Osteoblast (primary cell): ENCODE measurements at regions not wholly inside any gene's neighbourhood (a gene's known extent, or its start where the extent isn't known, plus 50 kb on each side); places are given as distances from the start of the nearest gene placed in this dataset.

Experiments used
- DNase-seq: peaks from one replicate; pipeline ENCODE4 v3.0.0; 2011; ENCODE audit warnings: low spot score, mixed read lengths; ENCODE audit not compliant: insufficient read length; ENCODE audit errors: missing footprints
- H2AFZ ChIP-seq: 2 replicates; pipeline ENCODE4 v1.6.0; 2011; ENCODE audit warnings: mild to moderate bottlenecking, low read length
- H3K27ac ChIP-seq: 2 replicates; pipeline ENCODE4 v1.5.1; 2011; ENCODE audit warnings: mild to moderate bottlenecking, low read depth, low read length, moderate library complexity
- H3K27me3 ChIP-seq: 2 replicates; pipeline ENCODE4 v1.6.0; 2012; ENCODE audit warnings: mild to moderate bottlenecking, control low read depth, inconsistent platforms, low read length, moderate library complexity; ENCODE audit not compliant: insufficient read depth
- H3K36me3 ChIP-seq: 2 replicates; pipeline ENCODE4 v1.5.1; 2011; ENCODE audit warnings: mild to moderate bottlenecking, low read length, control low read depth, moderate library complexity; ENCODE audit not compliant: insufficient read depth
- H3K4me1 ChIP-seq: 2 replicates; pipeline ENCODE4 v1.5.1; 2011; ENCODE audit warnings: mild to moderate bottlenecking, low read length, control low read depth, moderate library complexity; ENCODE audit not compliant: insufficient read depth
- H3K4me2 ChIP-seq: 2 replicates; pipeline ENCODE4 v1.6.0; 2011; ENCODE audit warnings: mild to moderate bottlenecking, low read length; ENCODE audit not compliant: insufficient read depth
- H3K4me3 ChIP-seq: fragments of 200-600 bp; sonication (generic); 3 replicates; pipeline ENCODE4 v1.5.1; 2012; ENCODE audit warnings: mild to moderate bottlenecking, low read length, inconsistent platforms; ENCODE audit not compliant: insufficient read depth
- H3K79me2 ChIP-seq: 2 replicates; pipeline ENCODE4 v1.6.0; 2012; ENCODE audit warnings: mild to moderate bottlenecking, low read length, control low read depth, inconsistent platforms; ENCODE audit not compliant: insufficient read depth
- H3K9me3 ChIP-seq: 2 replicates; pipeline ENCODE4 v1.5.1; 2011; ENCODE audit warnings: low read depth, low read length, control low read depth
- H4K20me1 ChIP-seq: 2 replicates; pipeline ENCODE4 v1.6.0; 2012; ENCODE audit warnings: mild to moderate bottlenecking, low read length, control low read depth; ENCODE audit not compliant: insufficient read depth
- TF ChIP-seq, protein P1 (sequence below): IDR thresholded peaks from 2 replicates; pipeline ENCODE4 v1.5.1; 2011; ENCODE audit warnings: mild to moderate bottlenecking, low read depth, low read length, moderate library complexity; ENCODE audit errors: extremely low read depth

DNA sequence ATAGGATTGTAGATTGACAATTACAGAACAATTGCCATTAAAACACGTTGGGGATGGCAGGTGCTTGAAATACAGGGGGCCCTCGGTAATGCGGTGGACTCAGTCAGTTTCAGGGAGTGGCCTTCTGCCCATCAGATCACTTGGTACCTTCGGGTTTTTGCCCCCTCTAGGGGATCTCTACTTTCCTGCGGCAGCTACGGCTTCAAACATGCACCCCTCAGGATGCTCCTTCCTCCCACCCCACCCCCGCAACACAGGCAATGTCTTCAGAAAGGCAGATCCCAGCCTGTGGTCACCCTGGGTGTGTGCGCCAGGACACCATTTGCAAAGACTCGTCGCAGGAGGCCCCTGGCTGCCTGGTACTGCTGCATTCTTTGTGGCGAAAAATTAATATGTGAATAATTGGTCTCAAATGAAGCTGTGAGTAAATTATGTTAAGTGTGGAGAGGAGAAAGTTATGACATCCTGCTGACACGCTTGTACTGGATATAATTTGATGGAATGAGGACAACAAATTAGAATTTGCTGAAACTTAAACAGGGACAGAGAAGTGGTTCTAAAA is 431.0 kb upstream of the MKI67 start:
- no peaks in the 10 kb centered on the region for H3K4me1 ChIP-seq
- H3K9me3 ChIP-seq, result no peaks in the 10 kb centered on the region
- no peaks in the 10 kb centered on the region for H4K20me1 ChIP-seq
- no peaks in the 10 kb centered on the region for H3K36me3 ChIP-seq
- no peaks in the 10 kb centered on the region for H3K79me2 ChIP-seq
- no peaks in the 10 kb centered on the region for H3K27me3 ChIP-seq
- no peak overlapping the region for H3K4me2 ChIP-seq
- no peak for DNase-seq
- H3K4me3 ChIP-seq, result no peak overlapping the region
- H3K27ac ChIP-seq, result no peak overlapping the region
- TF ChIP-seq, protein P1, sequence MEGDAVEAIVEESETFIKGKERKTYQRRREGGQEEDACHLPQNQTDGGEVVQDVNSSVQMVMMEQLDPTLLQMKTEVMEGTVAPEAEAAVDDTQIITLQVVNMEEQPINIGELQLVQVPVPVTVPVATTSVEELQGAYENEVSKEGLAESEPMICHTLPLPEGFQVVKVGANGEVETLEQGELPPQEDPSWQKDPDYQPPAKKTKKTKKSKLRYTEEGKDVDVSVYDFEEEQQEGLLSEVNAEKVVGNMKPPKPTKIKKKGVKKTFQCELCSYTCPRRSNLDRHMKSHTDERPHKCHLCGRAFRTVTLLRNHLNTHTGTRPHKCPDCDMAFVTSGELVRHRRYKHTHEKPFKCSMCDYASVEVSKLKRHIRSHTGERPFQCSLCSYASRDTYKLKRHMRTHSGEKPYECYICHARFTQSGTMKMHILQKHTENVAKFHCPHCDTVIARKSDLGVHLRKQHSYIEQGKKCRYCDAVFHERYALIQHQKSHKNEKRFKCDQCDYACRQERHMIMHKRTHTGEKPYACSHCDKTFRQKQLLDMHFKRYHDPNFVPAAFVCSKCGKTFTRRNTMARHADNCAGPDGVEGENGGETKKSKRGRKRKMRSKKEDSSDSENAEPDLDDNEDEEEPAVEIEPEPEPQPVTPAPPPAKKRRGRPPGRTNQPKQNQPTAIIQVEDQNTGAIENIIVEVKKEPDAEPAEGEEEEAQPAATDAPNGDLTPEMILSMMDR, result no peak
- H2AFZ ChIP-seq, result no peak overlapping the region

GRCh38 chr10:128560406-128560805 is 434.2 kb upstream of the MKI67 start:
- no peak overlapping the region for H3K4me3 ChIP-seq
- no peak for DNase-seq
- no peaks in the 10 kb centered on the region for H4K20me1 ChIP-seq
- H3K27ac ChIP-seq, result no peak overlapping the region
- H2AFZ ChIP-seq, result no peak overlapping the region
- TF ChIP-seq, protein P1, result no peak
- no peaks in the 10 kb centered on the region for H3K9me3 ChIP-seq
- no peaks in the 10 kb centered on the region for H3K27me3 ChIP-seq
- H3K36me3 ChIP-seq, result no peaks in the 10 kb centered on the region
- no peaks in the 10 kb centered on the region for H3K79me2 ChIP-seq
- H3K4me1 ChIP-seq, result no peaks in the 10 kb centered on the region
- H3K4me2 ChIP-seq, result no peak overlapping the region

DNA sequence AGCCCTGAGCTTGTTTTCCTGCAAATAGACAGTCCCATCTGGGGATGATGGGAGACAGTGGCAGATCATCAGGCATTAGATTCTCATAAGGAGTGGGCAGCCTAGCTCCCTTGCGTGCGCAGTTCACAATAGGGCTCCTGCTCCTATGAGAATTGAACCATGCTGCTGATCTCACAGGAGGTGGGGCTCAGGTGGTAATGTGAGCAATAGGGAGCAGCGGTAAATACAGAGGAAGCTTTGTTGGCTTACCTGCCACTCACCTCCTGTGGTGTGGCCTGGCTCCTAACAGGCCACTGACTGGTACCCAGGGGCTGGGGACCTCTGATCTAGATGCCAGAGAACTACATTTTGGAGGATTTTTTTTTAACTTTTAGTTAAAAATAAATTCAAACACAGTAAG is 434.8 kb upstream of the MKI67 start:
- no peaks in the 10 kb centered on the region for H3K9me3 ChIP-seq
- H3K4me3 ChIP-seq, result no peak overlapping the region
- H2AFZ ChIP-seq, result no peak overlapping the region
- H3K79me2 ChIP-seq, result no peaks in the 10 kb centered on the region
- DNase-seq, result no peak
- H3K4me2 ChIP-seq, result no peak overlapping the region
- TF ChIP-seq, protein P1, result no peak
- no peak overlapping the region for H3K27ac ChIP-seq
- no peaks in the 10 kb centered on the region for H4K20me1 ChIP-seq
- no peaks in the 10 kb centered on the region for H3K4me1 ChIP-seq
- no peaks in the 10 kb centered on the region for H3K36me3 ChIP-seq
- H3K27me3 ChIP-seq, result no peaks in the 10 kb centered on the region

DNA sequence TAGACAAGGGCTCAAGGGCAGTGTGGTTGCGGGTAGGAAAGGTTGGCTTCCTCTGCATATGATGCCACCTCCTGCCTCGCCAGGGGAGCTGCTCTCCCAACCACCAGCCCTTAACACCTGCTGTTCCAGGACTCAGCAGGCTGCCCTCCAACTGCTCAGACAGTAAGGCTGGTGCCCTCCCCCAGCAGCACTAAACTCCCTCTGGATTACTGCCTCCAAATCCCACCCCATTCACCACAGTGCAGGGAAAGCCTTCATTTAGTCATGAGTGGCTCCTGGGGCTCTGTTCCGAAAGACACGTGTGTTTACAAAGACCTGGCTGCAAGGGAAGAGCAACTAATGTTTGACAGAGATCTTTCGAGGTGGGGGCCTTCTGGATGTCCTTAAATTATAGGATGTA is 437.2 kb upstream of the MKI67 start:
- Histone ChIP-seq H3K9me3 (no peaks in the 10 kb centered on the region), H4K20me1 (no peaks in the 10 kb centered on the region), H2AFZ (no peak overlapping the region), H3K4me1 (no peaks in the 10 kb centered on the region), H3K79me2 (no peaks in the 10 kb centered on the region), H3K4me3 (no peak overlapping the region), H3K27me3 (no peaks in the 10 kb centered on the region), H3K36me3 (no peaks in the 10 kb centered on the region), H3K27ac (no peak overlapping the region), H3K4me2 (no peak overlapping the region)
- TF ChIP-seq, protein P1, result no peak
- no peak for DNase-seq
